ENCODE measurements at regions not wholly inside any gene's neighbourhood (a gene's known extent, or its start where the extent isn't known, plus 50 kb on each side); places are given as distances from the start of the nearest gene placed in this dataset.

- ATAC-seq (no peak), DNase-seq (ENCODE audit: low spot score) (no peak)
- ChIA-PET POLR2A (no interaction called here), CTCF (interaction anchor here (0.8 to 1.0 kb wide), 2 partner anchors 77 to 281 kb away, joined by 3 to 4 read pairs; no protein-coding TSS in a partner anchor)
- Mint-ChIP-seq H3K9me3 (no peaks in the 10 kb centered on the region), H3K4me3 (no peak overlapping the region), H3K27me3 (ENCODE audit: low read depth) (no peaks in the 10 kb centered on the region), H3K27ac (no peak overlapping the region), H3K4me1 (peaks cover 28% of the 10 kb centered on the region), H3K36me3 (no peaks in the 10 kb centered on the region)
- TF ChIP-seq CREM (CRISPR knock-in tag; IDR thresholded peaks at IDR 0.05) (no peak), ZNF532 (CRISPR knock-in tag; IDR thresholded peaks at IDR 0.05; ENCODE audit: borderline replicate concordance) (no peak), FOXP4 (CRISPR knock-in tag; IDR thresholded peaks at IDR 0.05) (no peak), MLX (CRISPR knock-in tag; IDR thresholded peaks at IDR 0.05) (no peak), FOXP1 (CRISPR knock-in tag; IDR thresholded peaks at IDR 0.05; ENCODE audit: borderline replicate concordance) (no peak), MYBL2 (CRISPR knock-in tag; IDR thresholded peaks at IDR 0.05) (no peak), ZNF281 (CRISPR knock-in tag; IDR thresholded peaks at IDR 0.05) (no peak), ZNF263 (CRISPR knock-in tag; IDR thresholded peaks at IDR 0.05; ENCODE audit: low read depth) (no peak), JUN (CRISPR knock-in tag; IDR thresholded peaks at IDR 0.05) (no peak), RELA (CRISPR knock-in tag; IDR thresholded peaks at IDR 0.05; ENCODE audit: borderline replicate concordance) (no peak), ZNF416 (CRISPR knock-in tag; IDR thresholded peaks at IDR 0.05) (no peak), IRF1 (CRISPR knock-in tag; IDR thresholded peaks at IDR 0.05) (no peak), AFF4 (CRISPR knock-in tag; IDR thresholded peaks at IDR 0.05; ENCODE audit: borderline replicate concordance) (no peak), ELF4 (CRISPR knock-in tag; IDR thresholded peaks at IDR 0.05; ENCODE audit: low read depth) (no peak), HMGA2 (CRISPR knock-in tag; IDR thresholded peaks at IDR 0.05) (no peak), ZMAT4 (CRISPR knock-in tag; IDR thresholded peaks at IDR 0.05) (no peak), SOX15 (CRISPR knock-in tag; IDR thresholded peaks at IDR 0.05) (no peak), HMGXB4 (CRISPR knock-in tag; IDR thresholded peaks at IDR 0.05) (no peak), FOXK1 (CRISPR knock-in tag; IDR thresholded peaks at IDR 0.05) (no peak)
Observed at GRCh38 chr12:66941150-66941549, 262.3 kb upstream of the GRIP1 start.
